ENCODE measurements at regions not wholly inside any gene's neighbourhood (a gene's known extent, or its start where the extent isn't known, plus 50 kb on each side); places are given as distances from the start of the nearest gene placed in this dataset.

DNA sequence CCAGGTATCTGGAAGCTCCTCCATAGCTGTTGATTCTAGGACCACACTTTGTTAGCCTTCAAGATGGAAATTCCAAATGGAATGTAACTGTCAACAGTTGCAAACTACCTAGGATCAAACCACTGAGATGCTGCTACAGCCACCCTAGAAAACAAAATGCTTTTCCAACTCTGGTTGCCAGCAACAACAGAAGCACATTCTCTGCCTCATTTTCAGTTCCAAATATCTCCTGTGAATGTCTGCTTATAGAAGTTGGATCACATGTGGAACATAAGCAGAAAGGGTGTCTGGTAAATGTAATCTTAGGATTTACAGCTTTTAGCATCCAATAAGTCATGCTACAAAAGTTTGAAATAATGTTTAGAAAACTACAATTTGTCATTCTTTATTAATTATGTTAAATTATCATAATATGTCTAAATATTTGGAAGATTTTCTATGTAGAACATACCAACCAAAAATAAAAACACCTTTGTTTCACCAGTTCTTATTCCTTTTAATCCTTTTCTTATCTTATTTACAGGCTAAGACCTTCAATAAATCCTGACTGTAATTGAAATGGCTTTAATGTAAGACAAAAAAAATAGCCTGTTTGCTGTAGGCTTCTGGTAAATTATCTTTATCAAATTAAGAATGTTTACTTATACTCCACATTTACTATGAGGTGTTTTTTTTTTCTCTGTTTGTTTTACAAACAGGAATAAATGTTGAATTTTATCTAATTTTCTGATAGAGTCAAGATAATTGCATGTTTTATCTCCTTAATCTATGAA is 687.1 kb downstream of the IGSF11 start:
- H3K36me3 Mint-ChIP-seq: no peaks in the 10 kb centered on the region
- no peak for DNase-seq (ENCODE audit: extremely low spot score, unreplicated experiment)
- H3K27ac Mint-ChIP-seq: no peak overlapping the region
- no peaks in the 10 kb centered on the region for H3K9me3 Mint-ChIP-seq
- no peak overlapping the region for H3K4me3 Mint-ChIP-seq
- no peaks in the 10 kb centered on the region for H3K4me1 Mint-ChIP-seq (ENCODE audit: unreplicated experiment)
- TF ChIP-seq, protein P1, sequence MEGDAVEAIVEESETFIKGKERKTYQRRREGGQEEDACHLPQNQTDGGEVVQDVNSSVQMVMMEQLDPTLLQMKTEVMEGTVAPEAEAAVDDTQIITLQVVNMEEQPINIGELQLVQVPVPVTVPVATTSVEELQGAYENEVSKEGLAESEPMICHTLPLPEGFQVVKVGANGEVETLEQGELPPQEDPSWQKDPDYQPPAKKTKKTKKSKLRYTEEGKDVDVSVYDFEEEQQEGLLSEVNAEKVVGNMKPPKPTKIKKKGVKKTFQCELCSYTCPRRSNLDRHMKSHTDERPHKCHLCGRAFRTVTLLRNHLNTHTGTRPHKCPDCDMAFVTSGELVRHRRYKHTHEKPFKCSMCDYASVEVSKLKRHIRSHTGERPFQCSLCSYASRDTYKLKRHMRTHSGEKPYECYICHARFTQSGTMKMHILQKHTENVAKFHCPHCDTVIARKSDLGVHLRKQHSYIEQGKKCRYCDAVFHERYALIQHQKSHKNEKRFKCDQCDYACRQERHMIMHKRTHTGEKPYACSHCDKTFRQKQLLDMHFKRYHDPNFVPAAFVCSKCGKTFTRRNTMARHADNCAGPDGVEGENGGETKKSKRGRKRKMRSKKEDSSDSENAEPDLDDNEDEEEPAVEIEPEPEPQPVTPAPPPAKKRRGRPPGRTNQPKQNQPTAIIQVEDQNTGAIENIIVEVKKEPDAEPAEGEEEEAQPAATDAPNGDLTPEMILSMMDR (conservative IDR thresholded peaks at IDR 0.05): no peak
- no peaks in the 10 kb centered on the region for H3K27me3 Mint-ChIP-seq

- TF ChIP-seq, protein P1 (conservative IDR thresholded peaks at IDR 0.05): no peak
- H3K27ac Mint-ChIP-seq: no peak overlapping the region
- no peak overlapping the region for H3K4me3 Mint-ChIP-seq
- no peak for DNase-seq (ENCODE audit: extremely low spot score, unreplicated experiment)
- H3K4me1 Mint-ChIP-seq (ENCODE audit: unreplicated experiment): no peaks in the 10 kb centered on the region
- H3K36me3 Mint-ChIP-seq: no peaks in the 10 kb centered on the region
- H3K27me3 Mint-ChIP-seq: no peaks in the 10 kb centered on the region
- peaks cover 4% of the 10 kb centered on the region for H3K9me3 Mint-ChIP-seq
These were observed 686.5 kb downstream of the IGSF11 start for GRCh38 chr3:118348169-118348557.

DNA sequence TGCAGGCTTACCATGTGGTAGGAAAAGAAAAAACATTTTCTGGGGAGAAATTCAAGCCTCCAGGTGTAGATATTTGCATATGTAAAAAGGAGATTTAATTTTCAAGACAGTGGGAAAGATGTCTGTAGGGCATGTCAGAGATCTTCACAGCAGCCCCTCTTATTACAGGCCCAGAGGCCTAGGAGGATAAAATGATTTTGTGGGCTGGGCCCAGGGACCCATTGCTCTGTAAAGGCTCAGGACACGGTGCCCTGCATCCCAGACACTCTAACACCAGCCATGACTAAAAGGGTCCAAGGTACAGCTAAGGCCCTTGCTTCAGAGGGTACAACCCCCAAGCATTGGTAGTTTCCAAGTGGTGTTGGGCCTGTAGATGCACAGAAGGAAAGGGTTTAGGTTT is 680.1 kb downstream of the IGSF11 start:
- Mint-ChIP-seq H3K9me3 (peaks cover 16% of the 10 kb centered on the region), H3K36me3 (no peaks in the 10 kb centered on the region), H3K4me3 (no peak overlapping the region), H3K27ac (no peak overlapping the region), H3K27me3 (no peaks in the 10 kb centered on the region), H3K4me1 (ENCODE audit: unreplicated experiment) (no peaks in the 10 kb centered on the region)
- TF ChIP-seq, protein P1 (conservative IDR thresholded peaks at IDR 0.05): no peak
- DNase-seq (ENCODE audit: extremely low spot score, unreplicated experiment): no peak

GRCh38 chr3:118369892-118370491 is 664.7 kb downstream of the IGSF11 start:
- Mint-ChIP-seq H3K36me3 (no peaks in the 10 kb centered on the region), H3K4me3 (no peak overlapping the region), H3K4me1 (ENCODE audit: unreplicated experiment) (no peaks in the 10 kb centered on the region), H3K27ac (no peak overlapping the region), H3K9me3 (peaks cover 8% of the 10 kb centered on the region), H3K27me3 (no peaks in the 10 kb centered on the region)
- TF ChIP-seq, protein P1 (conservative IDR thresholded peaks at IDR 0.05): no peak
- DNase-seq (ENCODE audit: extremely low spot score, unreplicated experiment): no peak

GRCh38 chr3:118380576-118380975 is 654.1 kb downstream of the IGSF11 start:
- no peaks in the 10 kb centered on the region for H3K4me1 Mint-ChIP-seq (ENCODE audit: unreplicated experiment)
- H3K36me3 Mint-ChIP-seq: no peaks in the 10 kb centered on the region
- no peak overlapping the region for H3K4me3 Mint-ChIP-seq
- no peaks in the 10 kb centered on the region for H3K27me3 Mint-ChIP-seq
- DNase-seq (ENCODE audit: extremely low spot score, unreplicated experiment): no peak
- H3K27ac Mint-ChIP-seq: no peak overlapping the region
- H3K9me3 Mint-ChIP-seq: no peaks in the 10 kb centered on the region
- TF ChIP-seq, protein P1 (conservative IDR thresholded peaks at IDR 0.05): no peak

Data from type B pancreatic cell (in vitro differentiated cells).